ENCODE measurements at regions not wholly inside any gene's neighbourhood (a gene's known extent, or its start where the extent isn't known, plus 50 kb on each side); places are given as distances from the start of the nearest gene placed in this dataset.

DNA sequence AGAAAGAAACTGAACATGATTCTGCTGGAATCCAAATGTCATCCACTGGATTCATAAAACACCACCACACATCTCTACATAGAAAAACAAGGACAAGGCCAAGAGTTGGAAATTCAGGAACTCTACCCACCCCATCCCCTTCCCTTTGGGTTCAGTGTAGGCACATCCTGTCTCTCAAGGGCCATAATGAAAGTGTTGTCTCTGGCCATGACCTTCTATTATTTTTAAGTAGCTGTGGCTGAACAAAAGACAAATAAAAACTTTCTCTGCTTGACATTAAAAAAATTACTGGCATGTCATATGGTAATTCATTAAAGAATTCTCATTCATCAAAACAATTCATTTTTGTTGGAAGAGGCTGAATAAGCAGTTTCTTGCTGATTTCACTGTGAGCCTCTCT is 54.9 kb upstream of the ZBTB18 start:
- Histone ChIP-seq H4K5ac (ENCODE audit: low read depth, low read length) (no peak overlapping the region), H2BK120ac (ENCODE audit: low read depth, low read length) (no peak overlapping the region), H3K4me3 (ENCODE audit: insufficient read depth, low read depth, low read length) (no peak overlapping the region), H3K27ac (ENCODE audit: insufficient read depth, low read length) (no peak overlapping the region), H3K4me1 (ENCODE audit: control insufficient read depth, insufficient read depth, low read length) (no peaks in the 10 kb centered on the region), H4K20me1 (ENCODE audit: insufficient read depth, low read length) (no peaks in the 10 kb centered on the region), H3K4me2 (ENCODE audit: low read depth, low read length) (no peak overlapping the region), H2AFZ (replicated peaks; ENCODE audit: low read length, poor library complexity) (no peak overlapping the region), H3K9me1 (ENCODE audit: insufficient read depth, low read length) (no peaks in the 10 kb centered on the region), H3K36me3 (ENCODE audit: control insufficient read depth, insufficient read depth, low read length) (no peaks in the 10 kb centered on the region), H4K91ac (ENCODE audit: insufficient read depth, low read depth, low read length) (no peak overlapping the region), H3K79me1 (ENCODE audit: low read depth in 1 of 2, low read length in 2 of 2) (no peaks in the 10 kb centered on the region), H3K4ac (ENCODE audit: low read depth, low read length) (no peak overlapping the region), H2BK15ac (ENCODE audit: low read depth, low read length) (no peak overlapping the region), H3K9me3 (ENCODE audit: control insufficient read depth, insufficient read depth, low read length) (peaks cover 2% of the 10 kb centered on the region; the same call in 1 of the 2 replicates), H3K9ac (ENCODE audit: low read depth, low read length) (no peak overlapping the region), H2BK20ac (ENCODE audit: low read depth, low read length) (no peak overlapping the region), H3K14ac (replicated peaks; ENCODE audit: low read depth, low read length) (no peak overlapping the region), H3K27me3 (ENCODE audit: control insufficient read depth, insufficient read depth, low read length) (peaks cover 6% of the 10 kb centered on the region), H3K23ac (ENCODE audit: low read depth, low read length) (no peak overlapping the region), H2AK5ac (ENCODE audit: low read depth, low read length) (no peak overlapping the region), H3K56ac (ENCODE audit: extremely low read depth, insufficient read depth, low read length) (no peak overlapping the region), H3K18ac (ENCODE audit: low read depth, low read length) (no peak overlapping the region), H2BK5ac (ENCODE audit: low read depth, low read length, poor library complexity, severe bottlenecking) (no peak overlapping the region), H2AK9ac (replicated peaks; ENCODE audit: low read depth, low read length, poor library complexity) (no peak overlapping the region), H4K8ac (ENCODE audit: low read depth in 2 of 2, low read length in 2 of 2) (no peak overlapping the region)
- ChIA-PET POLR2A (ENCODE audit: unreplicated experiment) (no interaction called here), CTCF (no interaction called here)
- intact Hi-C loops (cut with micrococcal nuclease) (no loop called here), in situ Hi-C loops (cut with MboI; ENCODE audit: low sequenced_read_pairs) (no loop called here), dilution Hi-C loops (cut with HindIII; ENCODE audit: low sequenced_read_pairs, unreplicated experiment) (no loop called here)
- DNase-seq, result no peak
- TF ChIP-seq, protein P1, sequence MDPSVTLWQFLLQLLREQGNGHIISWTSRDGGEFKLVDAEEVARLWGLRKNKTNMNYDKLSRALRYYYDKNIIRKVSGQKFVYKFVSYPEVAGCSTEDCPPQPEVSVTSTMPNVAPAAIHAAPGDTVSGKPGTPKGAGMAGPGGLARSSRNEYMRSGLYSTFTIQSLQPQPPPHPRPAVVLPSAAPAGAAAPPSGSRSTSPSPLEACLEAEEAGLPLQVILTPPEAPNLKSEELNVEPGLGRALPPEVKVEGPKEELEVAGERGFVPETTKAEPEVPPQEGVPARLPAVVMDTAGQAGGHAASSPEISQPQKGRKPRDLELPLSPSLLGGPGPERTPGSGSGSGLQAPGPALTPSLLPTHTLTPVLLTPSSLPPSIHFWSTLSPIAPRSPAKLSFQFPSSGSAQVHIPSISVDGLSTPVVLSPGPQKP (IDR thresholded peaks at IDR 0.05; ENCODE audit: borderline replicate concordance, low read depth, low read length), result no peak
- no peak for TF ChIP-seq NFE2L2 (IDR thresholded peaks at IDR 0.05; ENCODE audit: low read depth, low read length)
- TF ChIP-seq, protein P2, sequence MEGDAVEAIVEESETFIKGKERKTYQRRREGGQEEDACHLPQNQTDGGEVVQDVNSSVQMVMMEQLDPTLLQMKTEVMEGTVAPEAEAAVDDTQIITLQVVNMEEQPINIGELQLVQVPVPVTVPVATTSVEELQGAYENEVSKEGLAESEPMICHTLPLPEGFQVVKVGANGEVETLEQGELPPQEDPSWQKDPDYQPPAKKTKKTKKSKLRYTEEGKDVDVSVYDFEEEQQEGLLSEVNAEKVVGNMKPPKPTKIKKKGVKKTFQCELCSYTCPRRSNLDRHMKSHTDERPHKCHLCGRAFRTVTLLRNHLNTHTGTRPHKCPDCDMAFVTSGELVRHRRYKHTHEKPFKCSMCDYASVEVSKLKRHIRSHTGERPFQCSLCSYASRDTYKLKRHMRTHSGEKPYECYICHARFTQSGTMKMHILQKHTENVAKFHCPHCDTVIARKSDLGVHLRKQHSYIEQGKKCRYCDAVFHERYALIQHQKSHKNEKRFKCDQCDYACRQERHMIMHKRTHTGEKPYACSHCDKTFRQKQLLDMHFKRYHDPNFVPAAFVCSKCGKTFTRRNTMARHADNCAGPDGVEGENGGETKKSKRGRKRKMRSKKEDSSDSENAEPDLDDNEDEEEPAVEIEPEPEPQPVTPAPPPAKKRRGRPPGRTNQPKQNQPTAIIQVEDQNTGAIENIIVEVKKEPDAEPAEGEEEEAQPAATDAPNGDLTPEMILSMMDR (conservative IDR thresholded peaks at IDR 0.05; ENCODE audit: low read depth, low read length), result no peak
- no TSS peak for BruUV-seq (replicated peaks)
- no peak for ATAC-seq (ENCODE audit: low read depth)
